ENCODE measurements at regions not wholly inside any gene's neighbourhood (a gene's known extent, or its start where the extent isn't known, plus 50 kb on each side); places are given as distances from the start of the nearest gene placed in this dataset.
A peak's percentile ranks its signal among the peaks of the same experiment; 100 is the strongest.

DNA sequence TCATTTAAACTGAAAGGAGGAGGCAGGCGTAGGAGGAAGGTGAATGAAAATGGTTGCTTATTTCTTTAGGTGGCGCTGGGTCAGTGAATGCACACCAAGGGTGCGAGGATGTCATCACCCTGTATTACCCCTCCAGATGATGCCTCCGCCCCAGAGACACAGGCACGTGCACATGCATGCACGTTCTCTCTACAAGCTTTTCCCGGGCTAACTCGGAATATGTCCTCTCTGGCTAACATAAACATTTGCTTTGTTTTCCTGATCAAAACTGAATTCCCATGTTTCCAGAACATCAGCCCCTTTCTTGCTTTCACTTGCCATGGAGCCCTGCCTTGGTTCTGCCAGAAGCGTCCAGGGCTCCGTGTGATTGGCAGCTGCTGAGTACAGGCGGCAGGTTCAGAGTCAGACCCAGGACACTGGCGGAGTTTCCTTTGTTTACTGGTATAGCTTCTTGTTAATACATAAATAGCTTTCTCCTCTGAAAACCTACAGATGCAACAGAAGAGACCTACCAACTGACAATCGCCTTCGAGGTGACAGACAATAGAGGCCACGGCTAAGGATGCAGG, 131.2 kb upstream of the RPS6KA2 start:
- peaks cover 13% of the 10 kb centered on the region for H3K4me1 ChIP-seq
- 54% methylated on average over 15 of the region's 15 CpGs for WGBS
- H3K27me3 ChIP-seq = peaks cover 11% of the 10 kb centered on the region
- no peak for DNase-seq (ENCODE audit: low spot score in 2 of 2)
- H3K36me3 ChIP-seq = no peaks in the 10 kb centered on the region
- TF ChIP-seq POLR2A (IDR thresholded peaks at IDR 0.05) = no peak
- TF ChIP-seq EP300 (IDR thresholded peaks at IDR 0.05) = no peak
- no peak for TF ChIP-seq CTCF (IDR thresholded peaks at IDR 0.05)
- TF ChIP-seq POLR2AphosphoS5 (IDR thresholded peaks at IDR 0.05) = no peak
- H3K27ac ChIP-seq = no peak overlapping the region
- H3K4me3 ChIP-seq = peak overlapping the region; percentile 23
- no peaks in the 10 kb centered on the region for H3K9me3 ChIP-seq

GRCh38 chr6:166757232-166758135, 130.4 kb upstream of the RPS6KA2 start:
- whole genome bisulfite sequencing = 15% methylated on average over 19 of the region's 24 CpGs
- no peaks in the 10 kb centered on the region for H3K9me3 ChIP-seq
- peaks cover 13% of the 10 kb centered on the region for H3K4me1 ChIP-seq
- H3K27ac ChIP-seq = no peak overlapping the region
- peak overlapping the region; percentile 23 for H3K4me3 ChIP-seq
- peaks cover 11% of the 10 kb centered on the region for H3K27me3 ChIP-seq
- no peak for DNase-seq (ENCODE audit: low spot score in 2 of 2)
- no peak for TF ChIP-seq CTCF (IDR thresholded peaks at IDR 0.05)
- TF ChIP-seq POLR2A (IDR thresholded peaks at IDR 0.05) = no peak
- TF ChIP-seq EP300 (IDR thresholded peaks at IDR 0.05) = no peak
- no peak for TF ChIP-seq POLR2AphosphoS5 (IDR thresholded peaks at IDR 0.05)
- no peaks in the 10 kb centered on the region for H3K36me3 ChIP-seq

GRCh38 chr6:166754218-166755030, 127.4 kb upstream of the RPS6KA2 start:
- TF ChIP-seq CTCF (IDR thresholded peaks at IDR 0.05) = no peak
- TF ChIP-seq POLR2AphosphoS5 (IDR thresholded peaks at IDR 0.05) = no peak
- TF ChIP-seq POLR2A (IDR thresholded peaks at IDR 0.05) = no peak
- TF ChIP-seq EP300 (IDR thresholded peaks at IDR 0.05) = no peak
- no peaks in the 10 kb centered on the region for H3K9me3 ChIP-seq
- WGBS = 86% methylated on average over 11 of the region's 13 CpGs
- no peak for DNase-seq (ENCODE audit: low spot score in 2 of 2)
- H3K27ac ChIP-seq = no peak overlapping the region
- H3K27me3 ChIP-seq = peaks cover 13% of the 10 kb centered on the region
- peaks cover 13% of the 10 kb centered on the region for H3K4me1 ChIP-seq
- no peak overlapping the region for H3K4me3 ChIP-seq
- H3K36me3 ChIP-seq = no peaks in the 10 kb centered on the region

GRCh38 chr6:166752928-166753721, 126.1 kb upstream of the RPS6KA2 start:
- H3K4me1 ChIP-seq = peaks cover 12% of the 10 kb centered on the region
- no peak overlapping the region for H3K27ac ChIP-seq
- WGBS = 81% methylated on average over 6 of the region's 6 CpGs
- no peak for TF ChIP-seq EP300 (IDR thresholded peaks at IDR 0.05)
- no peak for TF ChIP-seq POLR2AphosphoS5 (IDR thresholded peaks at IDR 0.05)
- no peak for TF ChIP-seq POLR2A (IDR thresholded peaks at IDR 0.05)
- no peak for TF ChIP-seq CTCF (IDR thresholded peaks at IDR 0.05)
- H3K36me3 ChIP-seq = no peaks in the 10 kb centered on the region
- H3K9me3 ChIP-seq = no peaks in the 10 kb centered on the region
- peaks cover 13% of the 10 kb centered on the region for H3K27me3 ChIP-seq
- H3K4me3 ChIP-seq = no peak overlapping the region
- DNase-seq (ENCODE audit: low spot score in 2 of 2) = no peak
